SK-N-MC (cell line): ENCODE measurements at regions not wholly inside any gene's neighbourhood (a gene's known extent, or its start where the extent isn't known, plus 50 kb on each side); places are given as distances from the start of the nearest gene placed in this dataset.

Experiments
- EZH2 ChIP-seq: fragments of 200-600 bp; sonication (generic); IDR thresholded peaks from one replicate; pipeline ENCODE4 v1.6.1; 2017; ENCODE audit warnings: antibody characterized with exemption
- POLR2AphosphoS5 ChIP-seq: IDR thresholded peaks from 2 replicates; pipeline ENCODE4 v1.6.1; 2012; ENCODE audit warnings: mild to moderate bottlenecking, low read depth, low read length, borderline replicate concordance

- no peak for TF ChIP-seq EZH2
- TF ChIP-seq POLR2AphosphoS5 = no peak
These were observed 133.1 kb upstream of the CRIM1 start for GRCh38 chr2:36222485-36222884.
